ENCODE measurements at regions not wholly inside any gene's neighbourhood (a gene's known extent, or its start where the extent isn't known, plus 50 kb on each side); places are given as distances from the start of the nearest gene placed in this dataset.

GRCh38 chr11:86891036-86891435, 64.2 kb downstream of the FZD4 start:
- no peak overlapping the region for H3K4me3 ChIP-seq (ENCODE audit: low read depth, low read length)
- TF ChIP-seq, protein P1, sequence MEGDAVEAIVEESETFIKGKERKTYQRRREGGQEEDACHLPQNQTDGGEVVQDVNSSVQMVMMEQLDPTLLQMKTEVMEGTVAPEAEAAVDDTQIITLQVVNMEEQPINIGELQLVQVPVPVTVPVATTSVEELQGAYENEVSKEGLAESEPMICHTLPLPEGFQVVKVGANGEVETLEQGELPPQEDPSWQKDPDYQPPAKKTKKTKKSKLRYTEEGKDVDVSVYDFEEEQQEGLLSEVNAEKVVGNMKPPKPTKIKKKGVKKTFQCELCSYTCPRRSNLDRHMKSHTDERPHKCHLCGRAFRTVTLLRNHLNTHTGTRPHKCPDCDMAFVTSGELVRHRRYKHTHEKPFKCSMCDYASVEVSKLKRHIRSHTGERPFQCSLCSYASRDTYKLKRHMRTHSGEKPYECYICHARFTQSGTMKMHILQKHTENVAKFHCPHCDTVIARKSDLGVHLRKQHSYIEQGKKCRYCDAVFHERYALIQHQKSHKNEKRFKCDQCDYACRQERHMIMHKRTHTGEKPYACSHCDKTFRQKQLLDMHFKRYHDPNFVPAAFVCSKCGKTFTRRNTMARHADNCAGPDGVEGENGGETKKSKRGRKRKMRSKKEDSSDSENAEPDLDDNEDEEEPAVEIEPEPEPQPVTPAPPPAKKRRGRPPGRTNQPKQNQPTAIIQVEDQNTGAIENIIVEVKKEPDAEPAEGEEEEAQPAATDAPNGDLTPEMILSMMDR (IDR thresholded peaks at IDR 0.05; ENCODE audit: control insufficient read depth, extremely low read depth, insufficient read depth), result no peak
- DNase-seq (ENCODE audit: low read depth), result no peak

GRCh38 chr11:86893235-86893634, 62.0 kb downstream of the FZD4 start:
- no peak overlapping the region for H3K4me3 ChIP-seq (ENCODE audit: low read depth, low read length)
- DNase-seq (ENCODE audit: low read depth), result no peak
- TF ChIP-seq, protein P1 (IDR thresholded peaks at IDR 0.05; ENCODE audit: control insufficient read depth, extremely low read depth, insufficient read depth), result no peak
